Smooth muscle cell (in vitro differentiated cells): ENCODE measurements at regions not wholly inside any gene's neighbourhood (a gene's known extent, or its start where the extent isn't known, plus 50 kb on each side); places are given as distances from the start of the nearest gene placed in this dataset.

Experiments used
- DNase-seq: peaks from one replicate; lab custom pipeline; 2025; ENCODE audit not compliant: unreplicated experiment; lab: John Stamatoyannopoulos, UW
- H2AFZ ChIP-seq: fragments of 200-600 bp; sonication (generic); 2 replicates; pipeline ENCODE4 v1.6.0; 2016; ENCODE audit warnings: antibody characterized with exemption, low read depth, mild to moderate bottlenecking
- H3F3A ChIP-seq: fragments of 200-600 bp; sonication (generic); 2 replicates; pipeline ENCODE4 v1.6.0; 2017; ENCODE audit warnings: antibody characterized with exemption, low read depth
- H3K27ac ChIP-seq: fragments of 200-600 bp; sonication (generic); 2 replicates; pipeline ENCODE4 v1.5.1; 2016; ENCODE audit warnings: low read depth, mild to moderate bottlenecking
- H3K27me3 ChIP-seq: fragments of 200-600 bp; sonication (generic); 2 replicates; pipeline ENCODE4 v1.6.1; 2016; ENCODE audit warnings: low read depth, mild to moderate bottlenecking
- H3K36me3 ChIP-seq: fragments of 200-600 bp; sonication (generic); 2 replicates; pipeline ENCODE4 v1.5.1; 2016; ENCODE audit warnings: low read depth
- H3K4me1 ChIP-seq: fragments of 200-600 bp; sonication (generic); 2 replicates; pipeline ENCODE4 v1.5.1; 2016; ENCODE audit warnings: low read depth
- H3K4me2 ChIP-seq: fragments of 200-600 bp; sonication (generic); 2 replicates; pipeline ENCODE4 v1.6.0; 2016; ENCODE audit warnings: mild to moderate bottlenecking
- H3K4me3 ChIP-seq: fragments of 200-600 bp; sonication (generic); 2 replicates; pipeline ENCODE4 v1.5.1; 2016; ENCODE audit warnings: mild to moderate bottlenecking
- H3K79me2 ChIP-seq: fragments of 200-600 bp; sonication (generic); 2 replicates; pipeline ENCODE4 v1.6.0; 2016; ENCODE audit warnings: low read depth, mild to moderate bottlenecking
- H3K9ac ChIP-seq: fragments of 200-600 bp; sonication (generic); 2 replicates; pipeline ENCODE4 v1.6.0; 2016; ENCODE audit warnings: low read depth
- H3K9me3 ChIP-seq: fragments of 200-600 bp; sonication (generic); replicated peaks from 2 replicates; pipeline ENCODE4 v1.5.1; 2016; ENCODE audit warnings: low read depth
- H4K20me1 ChIP-seq: fragments of 200-600 bp; sonication (generic); 2 replicates; pipeline ENCODE4 v1.6.0; 2016; ENCODE audit warnings: low read depth
- CTCF ChIP-seq: fragments of 200-600 bp; sonication (generic); IDR thresholded peaks from 2 replicates; pipeline ENCODE4 v1.5.1; 2017; ENCODE audit warnings: borderline replicate concordance, mild to moderate bottlenecking, antibody characterized with exemption; ENCODE audit not compliant: insufficient read depth, poor library complexity, severe bottlenecking
- WGBS: methylation state at CpG from one replicate; pipeline ENCODE4 v1.1.7; 2016; ENCODE audit warnings: low lambda C conversion rate; 5-methylcytosine and 5-hydroxymethylcytosine counted together

DNA sequence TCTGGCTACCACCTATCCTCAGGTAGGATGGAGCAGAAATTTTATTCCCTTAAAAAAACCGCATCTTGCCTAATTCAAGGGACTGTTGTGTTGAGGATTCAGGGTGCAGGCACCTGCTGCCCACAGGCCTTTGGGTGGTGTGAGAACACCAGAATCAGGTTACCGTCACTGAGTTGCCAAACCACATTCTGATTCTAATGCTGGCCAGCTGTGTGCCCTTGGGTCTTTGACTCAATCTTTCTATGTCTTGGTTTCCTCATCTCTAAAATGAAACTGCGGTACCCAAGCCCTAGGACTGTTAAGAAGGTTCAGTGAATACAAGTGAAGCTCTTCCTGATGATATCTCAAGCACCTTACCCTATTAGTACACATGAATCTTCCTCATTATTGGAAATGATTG lies 827.3 kb downstream of the DHX35 start:
- H3K9me3 ChIP-seq, result no peaks in the 10 kb centered on the region
- DNase-seq, result no peak
- no peak overlapping the region for H3K27ac ChIP-seq
- H3F3A ChIP-seq, result no peaks in the 10 kb centered on the region
- H3K4me3 ChIP-seq, result no peak overlapping the region
- no peaks in the 10 kb centered on the region for H3K27me3 ChIP-seq
- H2AFZ ChIP-seq, result no peak overlapping the region
- H3K4me1 ChIP-seq, result no peaks in the 10 kb centered on the region
- H3K4me2 ChIP-seq, result no peak overlapping the region
- no peaks in the 10 kb centered on the region for H4K20me1 ChIP-seq
- H3K9ac ChIP-seq, result no peak overlapping the region
- no peak for TF ChIP-seq CTCF
- no peaks in the 10 kb centered on the region for H3K36me3 ChIP-seq
- 92% methylated on average over 3 of the region's 3 CpGs for WGBS
- H3K79me2 ChIP-seq, result no peaks in the 10 kb centered on the region

GRCh38 chr20:39785252-39785917 lies 823.2 kb downstream of the DHX35 start:
- Histone ChIP-seq H3K4me3 (no peak overlapping the region), H3K36me3 (no peaks in the 10 kb centered on the region), H3K9ac (no peak overlapping the region), H3K9me3 (peaks cover 3% of the 10 kb centered on the region), H3K27me3 (no peaks in the 10 kb centered on the region), H3K27ac (no peak overlapping the region), H3K4me1 (no peaks in the 10 kb centered on the region), H3K4me2 (no peak overlapping the region), H3K79me2 (no peaks in the 10 kb centered on the region), H3F3A (no peaks in the 10 kb centered on the region), H4K20me1 (no peaks in the 10 kb centered on the region), H2AFZ (no peak overlapping the region)
- 81% methylated on average over 4 of the region's 4 CpGs for WGBS
- TF ChIP-seq CTCF, result no peak
- DNase-seq, result no peak

GRCh38 chr20:39784693-39785092 lies 822.5 kb downstream of the DHX35 start:
- no peak overlapping the region for H3K4me2 ChIP-seq
- H4K20me1 ChIP-seq, result no peaks in the 10 kb centered on the region
- no peaks in the 10 kb centered on the region for H3F3A ChIP-seq
- DNase-seq, result no peak
- no peaks in the 10 kb centered on the region for H3K79me2 ChIP-seq
- H2AFZ ChIP-seq, result no peak overlapping the region
- H3K36me3 ChIP-seq, result no peaks in the 10 kb centered on the region
- H3K9ac ChIP-seq, result no peak overlapping the region
- no peak overlapping the region for H3K27ac ChIP-seq
- H3K9me3 ChIP-seq, result peaks cover 3% of the 10 kb centered on the region
- no peak for TF ChIP-seq CTCF
- H3K4me3 ChIP-seq, result no peak overlapping the region
- H3K4me1 ChIP-seq, result no peaks in the 10 kb centered on the region
- no peaks in the 10 kb centered on the region for H3K27me3 ChIP-seq
- 80% methylated on average over 1 of the region's 1 CpG for WGBS
